K562 (cell line): ENCODE measurements at regions not wholly inside any gene's neighbourhood (a gene's known extent, or its start where the extent isn't known, plus 50 kb on each side); places are given as distances from the start of the nearest gene placed in this dataset.

Experiments
- CREM ChIP-seq: IDR thresholded peaks from 2 replicates; pipeline ENCODE4 v1.6.1; 2014; ENCODE audit warnings: antibody characterized with exemption, low read depth
- EGR1 ChIP-seq: fragments of 450-650 bp; conservative IDR thresholded peaks from 2 replicates; pipeline ENCODE4 v1.6.1; 2017; ENCODE audit warnings: mild to moderate bottlenecking
- EP300 ChIP-seq: IDR thresholded peaks from 2 replicates; pipeline ENCODE4 v1.6.1; 2012; ENCODE audit warnings: low read length, improper control_type of control experiment
- JUNB ChIP-seq: fragments of 450-650 bp; formaldehyde crosslinking; conservative IDR thresholded peaks from 2 replicates; pipeline ENCODE4 v1.4.0; 2020; ENCODE audit warnings: mild to moderate bottlenecking
- NRF1 ChIP-seq, 2 experiments: fragments of 450-650 bp; IDR thresholded peaks in 1 of 2; conservative IDR thresholded peaks in 1 of 2; 2 replicates each; pipeline ENCODE4 v1.6.1; 2014; ENCODE audit warnings: mild to moderate bottlenecking in 2 of 2
- PHB ChIP-seq: fragments of 250-450 bp; sonication (Bioruptor Pico); IDR thresholded peaks from 2 replicates; pipeline ENCODE4 v1.5.0; 2021
- TF ChIP-seq, protein P1 (sequence below): fragments of 150-350 bp; conservative IDR thresholded peaks from 2 replicates; pipeline ENCODE4 v1.6.1; 2014; ENCODE audit warnings: low read length

DNA sequence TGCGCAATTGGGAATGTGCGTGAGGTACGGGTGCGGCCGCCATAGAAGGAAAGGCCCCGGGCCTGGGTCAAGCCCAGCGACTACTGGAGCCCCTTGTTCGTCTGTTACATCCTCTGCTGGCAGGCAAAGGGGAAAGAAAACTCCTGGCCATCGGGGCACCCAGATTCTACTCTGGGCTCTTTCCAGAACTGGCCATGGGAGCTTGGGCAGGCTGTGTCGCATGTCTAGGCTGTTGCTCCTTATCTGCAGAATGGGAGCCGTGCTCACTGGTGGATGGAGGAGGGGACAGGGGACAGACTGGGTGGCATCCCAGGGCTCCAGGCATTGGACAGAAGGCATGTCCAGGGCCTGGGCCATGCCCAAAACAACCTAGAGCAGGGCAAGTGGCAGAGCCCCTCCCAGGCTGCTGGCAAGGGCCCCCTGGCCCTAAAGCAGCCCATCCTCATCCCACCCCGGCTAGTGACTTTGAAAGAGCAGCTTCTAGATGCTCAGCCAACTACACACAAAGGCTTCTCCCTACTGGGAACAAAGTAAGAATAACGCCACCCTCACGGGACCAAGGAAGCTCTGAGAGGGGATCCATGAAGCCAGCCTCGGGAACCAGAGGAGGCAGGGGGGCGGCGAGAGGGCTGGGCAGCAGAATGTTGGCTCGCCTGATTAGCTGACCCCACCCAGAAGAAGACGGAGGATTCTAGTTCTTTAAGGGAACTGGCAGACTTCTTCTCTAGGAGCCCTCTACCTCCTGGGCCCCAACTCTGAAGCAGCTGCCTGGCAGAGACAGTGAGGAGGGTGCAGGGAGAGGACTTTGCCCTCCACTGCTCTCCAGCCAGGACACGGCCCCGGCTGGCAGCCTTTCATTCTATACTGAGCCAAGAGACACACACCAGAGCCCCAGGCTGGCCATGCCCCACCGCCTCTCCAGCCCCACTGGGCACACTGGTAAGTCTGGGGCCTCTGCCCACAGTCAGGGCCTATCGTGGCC lies 96.8 kb downstream of the SINHCAF start:
- TF ChIP-seq EGR1, result no peak
- TF ChIP-seq NRF1 (conservative IDR thresholded peaks at IDR 0.05 in 1 of 2, IDR thresholded peaks at IDR 0.05 in 1 of 2), result no peak
- TF ChIP-seq, protein P1, sequence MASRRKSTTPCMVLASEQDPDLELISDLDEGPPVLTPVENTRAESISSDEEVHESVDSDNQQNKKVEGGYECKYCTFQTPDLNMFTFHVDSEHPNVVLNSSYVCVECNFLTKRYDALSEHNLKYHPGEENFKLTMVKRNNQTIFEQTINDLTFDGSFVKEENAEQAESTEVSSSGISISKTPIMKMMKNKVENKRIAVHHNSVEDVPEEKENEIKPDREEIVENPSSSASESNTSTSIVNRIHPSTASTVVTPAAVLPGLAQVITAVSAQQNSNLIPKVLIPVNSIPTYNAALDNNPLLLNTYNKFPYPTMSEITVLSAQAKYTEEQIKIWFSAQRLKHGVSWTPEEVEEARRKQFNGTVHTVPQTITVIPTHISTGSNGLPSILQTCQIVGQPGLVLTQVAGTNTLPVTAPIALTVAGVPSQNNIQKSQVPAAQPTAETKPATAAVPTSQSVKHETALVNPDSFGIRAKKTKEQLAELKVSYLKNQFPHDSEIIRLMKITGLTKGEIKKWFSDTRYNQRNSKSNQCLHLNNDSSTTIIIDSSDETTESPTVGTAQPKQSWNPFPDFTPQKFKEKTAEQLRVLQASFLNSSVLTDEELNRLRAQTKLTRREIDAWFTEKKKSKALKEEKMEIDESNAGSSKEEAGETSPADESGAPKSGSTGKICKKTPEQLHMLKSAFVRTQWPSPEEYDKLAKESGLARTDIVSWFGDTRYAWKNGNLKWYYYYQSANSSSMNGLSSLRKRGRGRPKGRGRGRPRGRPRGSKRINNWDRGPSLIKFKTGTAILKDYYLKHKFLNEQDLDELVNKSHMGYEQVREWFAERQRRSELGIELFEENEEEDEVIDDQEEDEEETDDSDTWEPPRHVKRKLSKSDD, result no peak
- no peak for TF ChIP-seq CREM
- TF ChIP-seq EP300, result no peak
- TF ChIP-seq JUNB, result no peak
- no peak for TF ChIP-seq PHB
